Mesothelial cell of epicardium (in vitro differentiated cells): ENCODE measurements at regions not wholly inside any gene's neighbourhood (a gene's known extent, or its start where the extent isn't known, plus 50 kb on each side); places are given as distances from the start of the nearest gene placed in this dataset.

ENCODE experiments used
- DNase-seq, 2 experiments: peaks; one replicate each; pipeline ENCODE4 v3.0.0; 2021; ENCODE audit warnings: low spot score in 2 of 2; ENCODE audit not compliant: unreplicated experiment in 2 of 2
- H3K27ac Mint-ChIP-seq: 2 replicates; pipeline ENCODE4 v1.8.0; 2021; ENCODE audit warnings: mixed read lengths
- H3K27me3 Mint-ChIP-seq: 2 replicates; pipeline ENCODE4 v1.8.0; 2021; ENCODE audit warnings: low read depth, mixed read lengths
- H3K36me3 Mint-ChIP-seq: 2 replicates; pipeline ENCODE4 v1.8.0; 2021; ENCODE audit warnings: mixed read lengths
- H3K4me1 Mint-ChIP-seq: 2 replicates; pipeline ENCODE4 v1.8.0; 2021; ENCODE audit warnings: mixed read lengths
- H3K4me3 Mint-ChIP-seq: 2 replicates; pipeline ENCODE4 v1.8.0; 2021; ENCODE audit warnings: mild to moderate bottlenecking, moderate library complexity, mixed read lengths
- H3K9me3 Mint-ChIP-seq: 2 replicates; pipeline ENCODE4 v1.8.0; 2021; ENCODE audit warnings: mixed read lengths
- CTCF ChIP-seq: fragments of 200-600 bp; sonication (generic); IDR thresholded peaks from one replicate; pipeline ENCODE4 v1.5.0; 2021; ENCODE audit warnings: antibody characterized with exemption; ENCODE audit not compliant: unreplicated experiment

DNA sequence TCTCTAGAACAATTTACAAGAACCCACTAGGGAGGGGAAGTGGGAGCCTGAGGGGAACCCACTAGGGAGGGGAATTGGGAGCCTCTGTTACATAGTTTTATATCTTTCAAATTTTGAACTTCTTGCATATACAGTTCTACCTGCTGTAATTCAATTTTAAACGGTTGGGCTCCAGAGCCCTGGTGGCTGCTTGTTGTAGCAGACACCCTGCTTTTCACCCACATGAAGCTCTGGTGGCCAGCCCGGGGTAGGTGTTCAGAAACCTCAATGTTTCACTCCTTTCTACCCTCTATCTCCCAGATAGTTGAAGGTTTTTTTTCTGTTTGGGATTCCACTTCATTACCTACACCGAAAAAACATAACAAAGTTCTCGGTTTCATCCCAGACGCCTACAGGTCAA is 124.4 kb downstream of the TMEM174 start:
- no peak overlapping the region for H3K27ac Mint-ChIP-seq
- H3K9me3 Mint-ChIP-seq = no peaks in the 10 kb centered on the region
- no peak for DNase-seq
- H3K4me3 Mint-ChIP-seq = no peak overlapping the region
- H3K4me1 Mint-ChIP-seq = peaks cover 32% of the 10 kb centered on the region
- H3K27me3 Mint-ChIP-seq = peaks cover 86% of the 10 kb centered on the region
- H3K36me3 Mint-ChIP-seq = no peaks in the 10 kb centered on the region
- TF ChIP-seq CTCF = no peak

- peaks cover 32% of the 10 kb centered on the region for H3K4me1 Mint-ChIP-seq
- no peak for DNase-seq
- H3K36me3 Mint-ChIP-seq = no peaks in the 10 kb centered on the region
- H3K9me3 Mint-ChIP-seq = no peaks in the 10 kb centered on the region
- TF ChIP-seq CTCF = no peak
- H3K4me3 Mint-ChIP-seq = no peak overlapping the region
- H3K27ac Mint-ChIP-seq = no peak overlapping the region
- H3K27me3 Mint-ChIP-seq = peaks cover 83% of the 10 kb centered on the region
These were observed 123.8 kb downstream of the TMEM174 start for GRCh38 chr5:73296772-73297171.

DNA sequence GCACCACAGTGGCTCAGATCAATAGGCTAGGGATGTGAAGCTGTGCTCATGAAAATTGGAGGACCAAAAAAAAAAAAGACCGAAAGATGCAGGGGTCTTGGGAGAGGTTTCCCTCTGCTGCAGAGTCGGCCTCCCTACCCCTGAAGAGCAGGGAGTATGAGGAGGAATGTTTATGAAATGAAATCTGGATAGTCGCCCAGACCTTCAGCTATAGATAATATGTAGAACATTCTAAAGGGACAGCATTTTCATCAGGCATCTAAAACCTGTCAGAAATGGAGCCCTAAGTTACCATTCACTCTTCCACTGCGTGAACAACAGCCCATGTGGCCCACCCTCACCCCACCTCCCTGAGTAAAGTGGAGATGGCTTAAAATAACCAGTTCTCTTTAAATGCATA is 122.9 kb downstream of the TMEM174 start:
- TF ChIP-seq CTCF = no peak
- DNase-seq = no peak
- Mint-ChIP-seq H3K27ac (no peak overlapping the region), H3K4me1 (peaks cover 34% of the 10 kb centered on the region), H3K27me3 (peaks cover 83% of the 10 kb centered on the region), H3K4me3 (no peak overlapping the region), H3K9me3 (no peaks in the 10 kb centered on the region), H3K36me3 (no peaks in the 10 kb centered on the region)

DNA sequence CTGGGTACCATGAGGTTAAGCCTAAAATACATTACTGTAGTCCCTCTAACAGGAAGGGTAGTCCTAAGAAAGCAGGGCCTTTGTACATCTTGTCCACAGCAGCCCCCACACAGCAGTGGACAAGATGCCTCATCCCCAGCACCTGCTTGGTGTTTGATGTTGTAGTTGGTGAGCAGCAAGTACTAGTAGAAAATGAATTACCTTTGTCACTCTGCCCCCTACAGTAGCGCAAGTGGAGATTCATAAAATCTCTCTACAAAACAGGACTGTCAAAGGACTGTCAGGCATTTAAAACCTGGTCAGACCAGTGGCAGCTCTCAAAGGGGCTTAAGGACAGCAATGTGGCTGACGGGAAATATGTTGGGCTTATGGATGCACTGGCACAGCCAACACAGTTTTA is 122.5 kb downstream of the TMEM174 start:
- Mint-ChIP-seq H3K4me1 (peaks cover 35% of the 10 kb centered on the region), H3K27me3 (peaks cover 83% of the 10 kb centered on the region), H3K4me3 (no peak overlapping the region), H3K36me3 (no peaks in the 10 kb centered on the region), H3K9me3 (no peaks in the 10 kb centered on the region), H3K27ac (no peak overlapping the region)
- TF ChIP-seq CTCF = no peak
- DNase-seq = no peak

GRCh38 chr5:73292816-73293459 is 119.9 kb downstream of the TMEM174 start:
- Mint-ChIP-seq H3K4me1 (peaks cover 22% of the 10 kb centered on the region), H3K27me3 (peaks cover 77% of the 10 kb centered on the region), H3K36me3 (no peaks in the 10 kb centered on the region), H3K9me3 (no peaks in the 10 kb centered on the region), H3K4me3 (no peak overlapping the region), H3K27ac (no peak overlapping the region)
- DNase-seq = no peak
- TF ChIP-seq CTCF = no peak

GRCh38 chr5:73291873-73292272 is 118.9 kb downstream of the TMEM174 start:
- H3K36me3 Mint-ChIP-seq = no peaks in the 10 kb centered on the region
- no peak overlapping the region for H3K4me3 Mint-ChIP-seq
- H3K27me3 Mint-ChIP-seq = peaks cover 67% of the 10 kb centered on the region
- H3K27ac Mint-ChIP-seq = no peak overlapping the region
- no peak for DNase-seq
- H3K9me3 Mint-ChIP-seq = no peaks in the 10 kb centered on the region
- TF ChIP-seq CTCF = no peak
- H3K4me1 Mint-ChIP-seq = peaks cover 22% of the 10 kb centered on the region
